ENCODE measurements at regions not wholly inside any gene's neighbourhood (a gene's known extent, or its start where the extent isn't known, plus 50 kb on each side); places are given as distances from the start of the nearest gene placed in this dataset.

DNA sequence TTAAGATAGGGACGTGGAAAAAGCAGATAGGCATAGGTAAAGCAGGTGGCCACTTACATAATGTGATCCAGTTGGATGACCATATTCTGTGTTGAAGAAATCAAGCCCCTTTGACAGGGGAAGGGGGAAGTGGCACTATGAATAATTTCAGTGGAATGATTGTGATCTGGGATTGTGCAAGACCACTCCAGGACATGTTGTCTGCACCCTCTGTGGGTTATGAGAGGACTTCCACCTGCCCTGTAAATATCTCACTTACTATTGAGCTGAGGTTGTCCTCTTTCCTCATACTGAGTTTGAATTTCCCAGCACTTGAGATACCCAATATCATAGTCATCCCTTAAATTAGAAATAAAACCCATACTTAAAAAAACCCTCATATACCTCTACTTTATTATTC lies 220.7 kb downstream of the IRS1 start:
- no peaks in the 10 kb centered on the region for H3K27me3 ChIP-seq (replicated peaks; ENCODE audit: insufficient read depth)
- H3K9me3 ChIP-seq (ENCODE audit: low read depth) = no peaks in the 10 kb centered on the region
- no peaks in the 10 kb centered on the region for H4K20me1 ChIP-seq (ENCODE audit: insufficient read depth)
- no peaks in the 10 kb centered on the region for H3K79me2 ChIP-seq (ENCODE audit: insufficient read depth)
- no peak overlapping the region for H3K4me2 ChIP-seq (ENCODE audit: unreplicated experiment)
- H2AFZ ChIP-seq = no peak overlapping the region
- DNase-seq = peak; percentile 9
- 88 to 89% methylated on average over 1 of the region's 1 CpG for WGBS, 2 experiments (ENCODE audit: low coverage in 1 of 2, low lambda C conversion rate in 2 of 2, missing lambda C conversion rate in 2 of 2)
- in situ Hi-C loops (cut with MboI) = no loop called here
- TF ChIP-seq EZH2 (IDR thresholded peaks at IDR 0.05; ENCODE audit: insufficient read depth, poor library complexity, severe bottlenecking) = no peak
- TF ChIP-seq EZH2phosphoT487 (IDR thresholded peaks at IDR 0.05; ENCODE audit: insufficient read depth, low read depth) = no peak
- no peaks in the 10 kb centered on the region for H3K9me2 ChIP-seq (ENCODE audit: insufficient read depth)
- H3K27ac ChIP-seq = no peak overlapping the region
- H3K4me1 ChIP-seq (ENCODE audit: insufficient read depth) = peaks cover 23% of the 10 kb centered on the region
- H3K9ac ChIP-seq = no peak overlapping the region
- peaks cover 9% of the 10 kb centered on the region; the same call in 1 of the 2 replicates for H3F3A ChIP-seq (ENCODE audit: insufficient read depth)
- no peak overlapping the region for H3K4me3 ChIP-seq
- H3K36me3 ChIP-seq (ENCODE audit: low read depth) = no peaks in the 10 kb centered on the region

GRCh38 chr2:226578373-226578772 lies 221.2 kb downstream of the IRS1 start:
- no peak overlapping the region for H3K4me2 ChIP-seq (ENCODE audit: unreplicated experiment)
- H3K79me2 ChIP-seq (ENCODE audit: insufficient read depth) = no peaks in the 10 kb centered on the region
- no peak overlapping the region for H3K9ac ChIP-seq
- whole genome bisulfite sequencing, 2 experiments (ENCODE audit: low coverage in 1 of 2, low lambda C conversion rate in 2 of 2, missing lambda C conversion rate in 2 of 2) = 79 to 81% methylated on average over 3 of the region's 3 CpGs
- H3K9me3 ChIP-seq (ENCODE audit: low read depth) = no peaks in the 10 kb centered on the region
- in situ Hi-C loops (cut with MboI) = no loop called here
- no peaks in the 10 kb centered on the region for H4K20me1 ChIP-seq (ENCODE audit: insufficient read depth)
- no peaks in the 10 kb centered on the region for H3K27me3 ChIP-seq (replicated peaks; ENCODE audit: insufficient read depth)
- H3K4me1 ChIP-seq (ENCODE audit: insufficient read depth) = peaks cover 18% of the 10 kb centered on the region
- no peak overlapping the region for H2AFZ ChIP-seq
- peaks cover 4% of the 10 kb centered on the region; the same call in 1 of the 2 replicates for H3F3A ChIP-seq (ENCODE audit: insufficient read depth)
- H3K27ac ChIP-seq = no peak overlapping the region
- no peak for DNase-seq
- no peak for TF ChIP-seq EZH2phosphoT487 (IDR thresholded peaks at IDR 0.05; ENCODE audit: insufficient read depth, low read depth)
- H3K36me3 ChIP-seq (ENCODE audit: low read depth) = no peaks in the 10 kb centered on the region
- H3K4me3 ChIP-seq = no peak overlapping the region
- H3K9me2 ChIP-seq (ENCODE audit: insufficient read depth) = no peaks in the 10 kb centered on the region

DNA sequence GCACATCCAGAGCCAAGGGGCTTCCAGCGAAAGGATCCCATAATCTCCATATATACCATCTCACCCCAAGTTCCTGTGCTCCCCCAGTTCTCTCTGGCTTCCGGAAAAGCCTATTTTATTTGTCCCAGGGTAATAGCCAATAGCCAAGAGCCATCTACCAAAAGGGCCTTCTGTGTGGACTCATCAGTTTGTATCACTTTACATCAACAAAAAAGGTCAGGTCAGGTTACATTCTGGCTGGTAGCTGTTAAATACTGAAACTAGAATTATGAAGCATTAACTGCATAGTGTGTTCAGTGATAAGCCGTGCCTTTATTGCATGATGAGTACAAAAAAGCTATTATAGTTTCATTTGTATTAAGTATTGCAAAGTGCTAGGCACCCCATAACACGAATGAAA lies 223.7 kb downstream of the IRS1 start:
- Histone ChIP-seq H3K9me3 (ENCODE audit: low read depth) (no peaks in the 10 kb centered on the region), H3K4me2 (ENCODE audit: unreplicated experiment) (no peak overlapping the region), H4K20me1 (ENCODE audit: insufficient read depth) (no peaks in the 10 kb centered on the region), H3K27ac (no peak overlapping the region), H3K9ac (no peak overlapping the region), H2AFZ (no peak overlapping the region), H3K4me3 (no peak overlapping the region), H3K36me3 (ENCODE audit: low read depth) (no peaks in the 10 kb centered on the region), H3F3A (ENCODE audit: insufficient read depth) (no peaks in the 10 kb centered on the region), H3K4me1 (ENCODE audit: insufficient read depth) (0 out of 2 replicates have a peak, but pooled peaks cover under 1% of the 10 kb centered on the region), H3K9me2 (ENCODE audit: insufficient read depth) (no peaks in the 10 kb centered on the region), H3K27me3 (replicated peaks; ENCODE audit: insufficient read depth) (no peaks in the 10 kb centered on the region), H3K79me2 (ENCODE audit: insufficient read depth) (no peaks in the 10 kb centered on the region)
- in situ Hi-C loops (cut with MboI) = no loop called here
- DNase-seq = no peak
- no peak for TF ChIP-seq EZH2phosphoT487 (IDR thresholded peaks at IDR 0.05; ENCODE audit: insufficient read depth, low read depth)
- no peak for TF ChIP-seq EZH2 (IDR thresholded peaks at IDR 0.05; ENCODE audit: insufficient read depth, poor library complexity, severe bottlenecking)
- WGBS, 2 experiments (ENCODE audit: low coverage in 1 of 2, low lambda C conversion rate in 2 of 2, missing lambda C conversion rate in 2 of 2) = 72 to 75% methylated on average over 4 of the region's 4 CpGs

DNA sequence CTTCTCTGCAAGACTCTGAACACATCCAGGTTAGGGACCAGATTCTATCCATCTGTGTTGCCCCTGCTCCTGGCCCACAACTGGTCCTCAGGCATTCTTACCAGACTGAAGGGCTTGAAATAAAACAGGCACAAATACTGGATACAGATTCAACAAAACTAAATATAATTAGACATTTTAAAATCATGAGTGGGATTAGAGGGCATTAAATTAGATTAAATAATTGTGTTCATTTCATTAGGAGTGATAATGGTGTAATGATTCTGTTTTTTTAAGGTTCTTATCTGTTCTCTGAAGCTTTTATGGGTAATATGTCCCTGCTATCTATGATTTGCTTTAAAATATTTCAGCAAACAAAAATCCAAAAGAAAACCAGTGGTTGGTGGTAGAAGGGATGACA lies 226.5 kb downstream of the IRS1 start:
- H4K20me1 ChIP-seq (ENCODE audit: insufficient read depth) = no peaks in the 10 kb centered on the region
- no peak overlapping the region for H2AFZ ChIP-seq
- no peaks in the 10 kb centered on the region for H3K9me2 ChIP-seq (ENCODE audit: insufficient read depth)
- no peak for TF ChIP-seq EZH2 (IDR thresholded peaks at IDR 0.05; ENCODE audit: insufficient read depth, poor library complexity, severe bottlenecking)
- no peak for TF ChIP-seq EZH2phosphoT487 (IDR thresholded peaks at IDR 0.05; ENCODE audit: insufficient read depth, low read depth)
- no peaks in the 10 kb centered on the region for H3K36me3 ChIP-seq (ENCODE audit: low read depth)
- no peak overlapping the region for H3K9ac ChIP-seq
- no peaks in the 10 kb centered on the region for H3K79me2 ChIP-seq (ENCODE audit: insufficient read depth)
- no peak overlapping the region for H3K4me3 ChIP-seq
- H3K27me3 ChIP-seq (replicated peaks; ENCODE audit: insufficient read depth) = no peaks in the 10 kb centered on the region
- no peak for DNase-seq
- no peaks in the 10 kb centered on the region for H3F3A ChIP-seq (ENCODE audit: insufficient read depth)
- in situ Hi-C loops (cut with MboI) = no loop called here
- no peak overlapping the region for H3K4me2 ChIP-seq (ENCODE audit: unreplicated experiment)
- H3K27ac ChIP-seq = no peak overlapping the region
- no peaks in the 10 kb centered on the region for H3K9me3 ChIP-seq (ENCODE audit: low read depth)
- no peaks in the 10 kb centered on the region for H3K4me1 ChIP-seq (ENCODE audit: insufficient read depth)

DNA sequence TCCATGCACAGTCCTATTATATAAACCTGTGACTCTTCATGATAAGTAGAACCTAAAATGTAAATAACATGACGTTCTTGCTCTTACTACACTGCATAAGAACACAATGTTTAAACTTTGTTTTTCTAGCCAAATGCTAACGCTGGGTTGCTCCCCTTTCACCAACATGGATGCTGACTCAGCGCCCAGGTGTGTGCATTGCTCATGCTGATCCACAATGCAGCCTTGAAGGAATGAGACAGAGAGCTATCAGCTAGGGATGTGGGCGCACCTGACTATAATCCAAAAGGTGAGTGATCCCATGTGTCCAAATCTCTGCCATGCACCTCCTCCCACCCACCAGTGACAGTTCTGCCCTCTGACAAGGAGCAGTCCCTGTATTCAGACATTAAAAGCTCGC lies 235.0 kb downstream of the IRS1 start:
- TF ChIP-seq EZH2phosphoT487 (IDR thresholded peaks at IDR 0.05; ENCODE audit: insufficient read depth, low read depth) (no peak), EZH2 (IDR thresholded peaks at IDR 0.05; ENCODE audit: insufficient read depth, poor library complexity, severe bottlenecking) (no peak)
- Histone ChIP-seq H3K27ac (no peak overlapping the region), H2AFZ (no peak overlapping the region), H3K4me2 (ENCODE audit: unreplicated experiment) (no peak overlapping the region), H3K9me3 (ENCODE audit: low read depth) (no peaks in the 10 kb centered on the region), H3K4me3 (no peak overlapping the region), H3K4me1 (ENCODE audit: insufficient read depth) (no peaks in the 10 kb centered on the region), H3K27me3 (replicated peaks; ENCODE audit: insufficient read depth) (no peaks in the 10 kb centered on the region), H3K36me3 (ENCODE audit: low read depth) (no peaks in the 10 kb centered on the region), H3K9ac (no peak overlapping the region), H3K9me2 (ENCODE audit: insufficient read depth) (no peaks in the 10 kb centered on the region), H4K20me1 (ENCODE audit: insufficient read depth) (no peaks in the 10 kb centered on the region), H3F3A (ENCODE audit: insufficient read depth) (no peaks in the 10 kb centered on the region), H3K79me2 (ENCODE audit: insufficient read depth) (no peaks in the 10 kb centered on the region)
- no peak for DNase-seq
- 76 to 81% methylated on average over 5 of the region's 5 CpGs for WGBS, 2 experiments (ENCODE audit: low coverage in 1 of 2, low lambda C conversion rate in 2 of 2, missing lambda C conversion rate in 2 of 2)
- in situ Hi-C loops (cut with MboI) = no loop called here

Measured in GM23248 (cell line).